ENCODE measurements at regions not wholly inside any gene's neighbourhood (a gene's known extent, or its start where the extent isn't known, plus 50 kb on each side); places are given as distances from the start of the nearest gene placed in this dataset.

GRCh38 chr11:109957000-109957399 is 136.2 kb upstream of the ZC3H12C start:
- H3K27me3 ChIP-seq, result no peaks in the 10 kb centered on the region
- TF ChIP-seq EP300 (IDR thresholded peaks at IDR 0.05), result no peak
- TF ChIP-seq CTCF (IDR thresholded peaks at IDR 0.05), result no peak
- TF ChIP-seq POLR2A (IDR thresholded peaks at IDR 0.05), result no peak
- peaks cover 4% of the 10 kb centered on the region for H3K4me1 ChIP-seq (ENCODE audit: insufficient read depth)
- no peak for DNase-seq
- H3K27ac ChIP-seq, result no peak overlapping the region
- WGBS, 3 donors, result 89 to 94% (median 91%) methylated on average over 6 of the region's 6 CpGs
- no peak overlapping the region for H3K4me3 ChIP-seq
- H3K9me3 ChIP-seq, result no peaks in the 10 kb centered on the region
- no peaks in the 10 kb centered on the region for H3K36me3 ChIP-seq
- intact Hi-C loops (cut with DNase I), result loop anchor here in 3 of 4 donors (10.0 kb wide), 3 partner anchors 138 to 478 kb away; partner anchors contain the start of gene ZC3H12C (in 1 of the 3)

- H3K27ac ChIP-seq, result no peak overlapping the region
- no peaks in the 10 kb centered on the region for H3K36me3 ChIP-seq
- no peak overlapping the region for H3K4me3 ChIP-seq
- H3K9me3 ChIP-seq, result no peaks in the 10 kb centered on the region
- peaks cover 4% of the 10 kb centered on the region for H3K4me1 ChIP-seq (ENCODE audit: insufficient read depth)
- TF ChIP-seq EP300 (IDR thresholded peaks at IDR 0.05) (no peak), CTCF (IDR thresholded peaks at IDR 0.05) (no peak)
- no peaks in the 10 kb centered on the region for H3K27me3 ChIP-seq
- intact Hi-C loops (cut with DNase I), result loop anchor here in 3 of 4 donors (10.0 kb wide), 3 partner anchors 137 to 477 kb away; partner anchors contain the start of gene ZC3H12C (in 1 of the 3)
- no peak for DNase-seq
Measured at GRCh38 chr11:109957601-109958000, 135.6 kb upstream of the ZC3H12C start.

GRCh38 chr11:109958131-109958820 is 134.9 kb upstream of the ZC3H12C start:
- no peak for DNase-seq
- intact Hi-C loops (cut with DNase I), result loop anchor here in 3 of 4 donors (10.0 kb wide), 3 partner anchors 137 to 477 kb away; partner anchors contain the start of gene ZC3H12C (in 1 of the 3)
- WGBS, 3 donors, result 49 to 54% (median 53%) methylated on average over 9 of the region's 9 CpGs
- no peak overlapping the region for H3K4me3 ChIP-seq
- no peaks in the 10 kb centered on the region for H3K36me3 ChIP-seq
- peaks cover 4% of the 10 kb centered on the region for H3K4me1 ChIP-seq (ENCODE audit: insufficient read depth)
- no peaks in the 10 kb centered on the region for H3K9me3 ChIP-seq
- H3K27me3 ChIP-seq, result no peaks in the 10 kb centered on the region
- no peak overlapping the region for H3K27ac ChIP-seq
- no peak for TF ChIP-seq CTCF (IDR thresholded peaks at IDR 0.05)
- no peak for TF ChIP-seq POLR2A (IDR thresholded peaks at IDR 0.05)
- no peak for TF ChIP-seq EP300 (IDR thresholded peaks at IDR 0.05)

DNA sequence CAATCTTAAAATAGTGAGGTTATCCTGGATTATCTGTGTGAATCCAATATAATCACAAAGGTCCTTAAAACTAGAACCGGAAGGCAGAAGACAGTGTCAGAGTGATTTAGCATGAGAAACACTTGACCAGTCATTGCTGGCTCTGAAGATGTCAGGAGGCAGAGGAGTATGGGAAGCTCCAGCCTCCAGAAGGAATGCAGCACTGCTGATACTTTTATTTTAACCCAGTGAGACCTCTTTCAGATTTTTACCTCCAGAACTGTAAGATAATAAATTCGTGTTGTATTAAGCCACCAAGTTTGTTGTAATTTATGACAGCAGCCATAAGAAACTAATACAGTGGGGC is 134.4 kb upstream of the ZC3H12C start:
- H3K27me3 ChIP-seq, result no peaks in the 10 kb centered on the region
- no peaks in the 10 kb centered on the region for H3K36me3 ChIP-seq
- DNase-seq, result no peak
- 53 to 74% (median 69%) methylated on average over 2 of the region's 2 CpGs for WGBS, 3 donors
- H3K9me3 ChIP-seq, result no peaks in the 10 kb centered on the region
- peaks cover 4% of the 10 kb centered on the region for H3K4me1 ChIP-seq (ENCODE audit: insufficient read depth)
- intact Hi-C loops (cut with DNase I), result loop anchor here in 3 of 4 donors (10.0 kb wide), 3 partner anchors 136 to 476 kb away; partner anchors contain the start of gene ZC3H12C (in 1 of the 3)
- H3K27ac ChIP-seq, result no peak overlapping the region
- TF ChIP-seq EP300 (IDR thresholded peaks at IDR 0.05) (no peak), CTCF (IDR thresholded peaks at IDR 0.05) (no peak), POLR2A (IDR thresholded peaks at IDR 0.05) (no peak)
- no peak overlapping the region for H3K4me3 ChIP-seq

Data from ovary (tissue), 7 donors.